Astrocyte (in vitro differentiated cells and primary cell): ENCODE measurements at regions not wholly inside any gene's neighbourhood (a gene's known extent, or its start where the extent isn't known, plus 50 kb on each side); places are given as distances from the start of the nearest gene placed in this dataset.

Experiments
- DNase-seq: peaks from one replicate; pipeline ENCODE4 v3.0.0-alpha.2; 2010; ENCODE audit warnings: low read depth
- FAIRE-seq: peaks from 2 replicates; lab custom pipeline; 2011; peaks lifted over from hg19 to GRCh38; lab: Jason Lieb, UNC
- H2AFZ ChIP-seq: 2 replicates; pipeline ENCODE4 v1.6.0; 2012; ENCODE audit warnings: low read depth, low read length, inconsistent platforms
- H3K27ac ChIP-seq: 2 replicates; pipeline ENCODE4 v1.5.1; 2011; ENCODE audit warnings: low read depth, low read length, inconsistent platforms
- H3K27me3 ChIP-seq: 2 replicates; pipeline ENCODE4 v1.6.0; 2011; ENCODE audit warnings: low read length, inconsistent platforms; ENCODE audit not compliant: insufficient read depth
- H3K36me3 ChIP-seq: 2 replicates; pipeline ENCODE4 v1.5.1; 2011; ENCODE audit warnings: low read length, inconsistent platforms; ENCODE audit not compliant: insufficient read depth
- H3K4me1 ChIP-seq: 2 replicates; pipeline ENCODE4 v1.5.1; 2011; ENCODE audit warnings: low read length, inconsistent platforms; ENCODE audit not compliant: insufficient read depth
- H3K4me2 ChIP-seq: 2 replicates; pipeline ENCODE4 v1.6.0; 2012; ENCODE audit warnings: low read length, inconsistent platforms
- H3K4me3 ChIP-seq: 2 replicates; pipeline ENCODE4 v1.5.1; 2011; ENCODE audit warnings: low read depth, mild to moderate bottlenecking, low read length, inconsistent platforms; ENCODE audit not compliant: insufficient read depth
- H3K79me2 ChIP-seq: 2 replicates; pipeline ENCODE4 v1.6.0; 2012; ENCODE audit warnings: mild to moderate bottlenecking, low read length, inconsistent platforms; ENCODE audit not compliant: insufficient read depth
- H3K9ac ChIP-seq: 2 replicates; pipeline ENCODE4 v1.6.0; 2012; ENCODE audit warnings: mild to moderate bottlenecking, low read length, inconsistent platforms
- H3K9me3 ChIP-seq: 2 replicates; pipeline ENCODE4 v1.5.1; 2012; ENCODE audit warnings: low read depth, mild to moderate bottlenecking, low read length, inconsistent platforms; ENCODE audit not compliant: insufficient read depth
- H4K20me1 ChIP-seq: 2 replicates; pipeline ENCODE4 v1.6.0; 2012; ENCODE audit warnings: low read length, inconsistent platforms; ENCODE audit not compliant: insufficient read depth
- H3K27ac Mint-ChIP-seq: one replicate; pipeline ENCODE4 v1.8.0; 2021; ENCODE audit warnings: mild to moderate bottlenecking, mixed read lengths; ENCODE audit not compliant: unreplicated experiment
- H3K27me3 Mint-ChIP-seq: one replicate; pipeline ENCODE4 v1.8.0; 2021; ENCODE audit warnings: low read depth, mixed read lengths; ENCODE audit not compliant: unreplicated experiment
- H3K36me3 Mint-ChIP-seq: one replicate; pipeline ENCODE4 v1.8.0; 2021; ENCODE audit warnings: low read depth, mixed read lengths; ENCODE audit not compliant: unreplicated experiment
- H3K4me1 Mint-ChIP-seq: one replicate; pipeline ENCODE4 v1.8.0; 2021; ENCODE audit warnings: low read depth, mixed read lengths; ENCODE audit not compliant: unreplicated experiment
- H3K4me3 Mint-ChIP-seq: one replicate; pipeline ENCODE4 v1.8.0; 2021; ENCODE audit warnings: mild to moderate bottlenecking, moderate library complexity, mixed read lengths; ENCODE audit not compliant: unreplicated experiment
- H3K9me3 Mint-ChIP-seq: one replicate; pipeline ENCODE4 v1.8.0; 2021; ENCODE audit warnings: mild to moderate bottlenecking, mixed read lengths; ENCODE audit not compliant: unreplicated experiment
- CTCF ChIP-seq: IDR thresholded peaks from 2 replicates; pipeline ENCODE4 v1.5.1; 2011; ENCODE audit warnings: low read depth, mild to moderate bottlenecking, inconsistent platforms, low read length, moderate library complexity; ENCODE audit not compliant: insufficient read depth
- EZH2 ChIP-seq: IDR thresholded peaks from 2 replicates; pipeline ENCODE4 v1.6.1; 2012; ENCODE audit warnings: mild to moderate bottlenecking, low read length, inconsistent platforms; ENCODE audit not compliant: insufficient read depth

GRCh38 chr11:110928391-110928790, 216.2 kb upstream of the ARHGAP20 start:
- no peaks in the 10 kb centered on the region for H3K4me1 ChIP-seq
- H3K9ac ChIP-seq = no peak overlapping the region
- TF ChIP-seq EZH2 (no peak), CTCF (no peak)
- no peak overlapping the region for H2AFZ ChIP-seq
- Mint-ChIP-seq H3K4me1 (no peaks in the 10 kb centered on the region), H3K27ac (no peak overlapping the region), H3K36me3 (no peaks in the 10 kb centered on the region), H3K4me3 (no peak overlapping the region), H3K9me3 (peaks cover 5% of the 10 kb centered on the region), H3K27me3 (peaks cover 4% of the 10 kb centered on the region)
- no peaks in the 10 kb centered on the region for H3K9me3 ChIP-seq
- no peaks in the 10 kb centered on the region for H3K79me2 ChIP-seq
- FAIRE-seq (no peak), DNase-seq (no peak)
- H3K27me3 ChIP-seq = no peaks in the 10 kb centered on the region
- no peaks in the 10 kb centered on the region for H3K36me3 ChIP-seq
- H4K20me1 ChIP-seq = no peaks in the 10 kb centered on the region
- H3K27ac ChIP-seq = no peak overlapping the region
- no peak overlapping the region for H3K4me3 ChIP-seq
- no peak overlapping the region for H3K4me2 ChIP-seq

- H3K9ac ChIP-seq = no peak overlapping the region
- no peak overlapping the region for H3K4me3 Mint-ChIP-seq
- H3K27me3 ChIP-seq = peaks cover 10% of the 10 kb centered on the region
- H3K4me1 Mint-ChIP-seq = peaks cover 2% of the 10 kb centered on the region
- no peak overlapping the region for H3K4me2 ChIP-seq
- no peak overlapping the region for H2AFZ ChIP-seq
- H3K79me2 ChIP-seq = no peaks in the 10 kb centered on the region
- H3K4me3 ChIP-seq = no peak overlapping the region
- FAIRE-seq (no peak), DNase-seq (peak; percentile 67)
- no peaks in the 10 kb centered on the region for H3K36me3 Mint-ChIP-seq
- H3K27me3 Mint-ChIP-seq = peaks cover 13% of the 10 kb centered on the region
- no peak overlapping the region for H3K27ac Mint-ChIP-seq
- TF ChIP-seq CTCF = no peak
- TF ChIP-seq EZH2 = no peak
- no peaks in the 10 kb centered on the region for H4K20me1 ChIP-seq
- no peaks in the 10 kb centered on the region for H3K36me3 ChIP-seq
- peaks cover 3% of the 10 kb centered on the region for H3K9me3 Mint-ChIP-seq
- H3K9me3 ChIP-seq = no peaks in the 10 kb centered on the region
- no peak overlapping the region for H3K27ac ChIP-seq
- H3K4me1 ChIP-seq = no peaks in the 10 kb centered on the region
These were observed 209.7 kb upstream of the ARHGAP20 start for GRCh38 chr11:110921742-110922521.
